ENCODE measurements at regions not wholly inside any gene's neighbourhood (a gene's known extent, or its start where the extent isn't known, plus 50 kb on each side); places are given as distances from the start of the nearest gene placed in this dataset.
"Not testable (repeated sequence)": the region's sequence is repeated elsewhere in the genome, so short reads cannot be mapped to it uniquely, and the experiment has no call there.

DNA sequence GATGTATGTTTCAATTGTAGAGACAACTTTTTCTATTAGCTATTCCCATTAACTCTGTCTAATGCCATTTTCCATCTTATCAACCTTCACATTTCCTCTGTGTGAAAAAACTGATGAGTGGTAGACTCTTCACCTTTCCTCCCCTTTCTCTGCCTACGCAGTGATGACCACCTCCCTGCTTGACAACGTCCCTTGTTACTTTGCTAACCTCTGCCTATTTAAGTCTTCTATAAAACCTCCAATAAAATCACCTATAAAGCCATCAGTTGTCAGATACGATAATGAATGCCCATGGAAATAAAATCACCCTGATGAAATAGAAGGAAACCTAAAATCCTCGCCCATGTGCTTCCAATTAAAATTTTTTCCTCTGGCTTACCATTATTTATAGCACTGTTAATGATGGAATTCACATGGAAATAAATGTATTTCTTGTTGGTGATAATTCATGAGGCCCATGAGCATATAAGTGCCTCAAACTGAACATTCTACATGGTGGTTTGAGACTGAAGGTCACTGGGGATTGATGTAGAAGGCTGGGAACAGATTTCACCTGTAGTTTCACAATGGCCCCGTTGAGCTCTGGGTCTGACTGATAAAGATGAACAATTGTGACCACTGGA, 1454.0 kb upstream of the SEL1L start:
- no peak for DNase-seq (ENCODE audit: low read depth)

DNA sequence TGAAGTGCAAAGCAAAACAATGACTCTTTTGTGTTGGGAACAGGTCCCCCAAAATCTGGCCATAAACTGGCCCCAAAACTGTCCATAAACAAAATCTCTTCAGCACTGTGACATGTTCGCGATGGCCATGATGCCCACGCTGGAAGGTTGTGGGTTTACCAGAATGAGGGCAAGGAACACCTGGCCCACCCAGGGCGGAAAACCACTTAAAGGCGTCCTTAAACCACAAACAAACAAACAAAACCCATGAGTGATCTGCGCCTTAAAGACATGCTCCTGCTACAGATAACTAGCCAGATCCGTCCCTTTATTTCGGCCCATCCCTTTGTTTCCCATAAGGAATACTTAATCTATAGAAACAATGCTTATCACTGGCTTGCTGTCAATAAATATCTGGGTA, 1460.9 kb upstream of the SEL1L start:
- DNase-seq (ENCODE audit: low read depth), result not testable (repeated sequence)

DNA sequence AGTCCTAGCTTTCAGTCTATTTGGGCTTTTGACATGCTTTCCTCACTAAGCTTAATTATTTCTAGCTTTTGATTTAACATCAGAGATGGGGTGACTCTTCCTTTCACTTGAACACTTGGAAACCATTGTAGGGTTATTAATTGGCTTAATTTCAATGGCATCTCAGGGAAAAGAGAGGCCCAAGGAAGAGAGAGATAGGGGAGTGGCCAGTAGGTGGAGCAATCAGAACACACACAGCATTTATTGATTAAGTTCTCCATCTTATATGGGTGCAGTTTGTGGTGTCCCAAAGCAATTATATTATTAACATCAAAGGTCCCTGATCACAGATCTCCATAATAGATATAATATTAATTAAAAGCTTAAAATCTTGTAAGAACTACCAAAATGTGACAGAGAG, 1466.1 kb upstream of the SEL1L start:
- no peak for DNase-seq (ENCODE audit: low read depth)

DNA sequence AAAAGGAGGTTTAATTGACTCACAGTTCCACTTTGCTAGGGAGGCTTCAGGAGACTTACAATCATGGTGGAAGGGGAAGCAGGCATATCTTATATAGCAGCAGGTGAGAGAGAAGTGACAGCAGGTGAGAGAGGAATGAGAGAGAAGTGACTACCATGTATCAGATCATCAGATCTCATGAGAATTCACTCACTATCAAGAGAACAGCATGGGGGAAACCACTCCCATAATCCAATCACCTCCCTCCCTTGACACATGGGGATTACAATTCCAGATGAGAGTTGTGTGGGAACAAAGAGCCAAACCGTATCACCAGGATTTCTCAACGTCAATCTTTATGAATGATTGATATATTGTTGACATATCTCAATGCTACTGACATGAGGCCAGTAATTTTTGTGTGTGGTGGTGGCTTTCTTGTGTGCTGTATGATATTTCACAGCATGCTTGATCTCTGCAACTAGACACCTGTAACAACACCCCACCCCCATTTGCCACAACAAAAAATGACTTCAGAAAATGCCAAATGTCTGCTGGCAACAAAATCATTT, 1470.9 kb upstream of the SEL1L start:
- no peak for DNase-seq (ENCODE audit: low read depth)

DNA sequence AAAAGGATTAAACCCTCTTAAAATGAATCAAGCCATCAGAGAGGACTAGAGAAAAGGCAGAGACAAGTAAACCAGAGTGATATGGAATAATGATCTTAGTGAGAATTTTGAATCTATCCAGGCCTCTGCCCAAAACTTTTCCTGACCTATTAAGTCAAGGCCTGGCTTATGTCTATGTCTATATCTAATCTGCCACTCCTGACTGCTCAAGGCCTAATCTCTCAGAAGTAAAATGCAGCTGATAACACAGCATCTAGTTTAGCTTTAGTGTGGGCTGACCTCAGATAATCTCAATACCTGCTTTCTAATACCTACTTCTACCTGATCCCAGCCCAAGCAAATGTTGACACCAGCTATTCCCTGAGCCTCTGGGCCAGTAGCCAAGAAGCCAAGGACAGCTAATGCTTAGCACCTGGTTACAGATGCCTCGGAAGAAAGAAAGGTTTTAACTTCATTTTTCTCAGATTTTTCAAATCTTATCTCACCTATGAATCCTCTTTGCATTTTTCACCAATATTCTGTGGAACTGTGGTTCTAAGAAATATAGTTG, 1472.5 kb upstream of the SEL1L start:
- no peak for DNase-seq (ENCODE audit: low read depth)

DNA sequence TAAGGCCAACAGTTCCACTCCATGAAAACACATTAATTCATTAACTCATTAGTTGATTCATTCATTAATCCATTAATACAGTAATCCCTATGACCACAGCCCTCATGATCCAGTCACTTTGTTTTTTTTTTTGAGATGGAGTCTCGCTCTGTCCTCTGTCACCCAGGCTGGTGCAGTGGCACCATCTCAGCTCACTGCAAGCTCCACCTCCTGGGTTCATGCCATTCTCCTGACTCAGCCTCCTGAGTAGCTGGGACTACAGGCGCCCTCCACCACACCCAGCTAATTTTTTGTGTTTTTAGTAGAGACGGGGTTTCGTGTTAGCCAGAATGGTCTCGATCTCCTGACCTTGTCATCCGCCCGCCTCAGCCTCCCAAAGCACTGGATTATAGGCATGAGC, 1473.4 kb upstream of the SEL1L start:
- DNase-seq (ENCODE audit: low read depth), result not testable (repeated sequence)

DNA sequence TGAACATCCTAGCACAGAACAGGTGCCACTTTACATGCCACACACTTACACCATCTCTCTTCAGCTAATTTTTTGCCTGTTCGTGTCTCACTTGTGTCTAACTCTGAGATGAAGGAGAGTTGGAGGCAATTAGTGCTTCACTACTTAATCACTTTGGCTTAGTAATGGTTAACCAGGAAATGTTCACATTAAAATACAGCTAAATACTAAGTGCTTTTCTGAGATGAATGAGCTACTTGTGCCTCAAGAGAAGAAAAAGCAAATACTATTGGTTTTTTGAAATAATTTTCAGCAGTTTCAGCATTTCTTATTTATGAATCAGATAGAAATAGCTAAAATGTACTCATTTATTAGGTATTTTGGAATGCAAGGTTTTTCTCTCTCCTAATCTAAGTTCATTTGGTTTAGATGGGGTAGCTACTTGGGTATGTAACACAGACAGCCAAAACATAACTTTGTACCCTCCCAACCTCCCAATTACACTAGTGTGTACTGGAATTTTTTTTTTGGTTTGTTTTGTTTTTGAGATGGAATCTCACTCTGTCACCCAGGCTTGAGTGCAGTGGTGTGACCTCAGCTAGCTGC, 1474.1 kb upstream of the SEL1L start:
- no peak for DNase-seq (ENCODE audit: low read depth)

DNA sequence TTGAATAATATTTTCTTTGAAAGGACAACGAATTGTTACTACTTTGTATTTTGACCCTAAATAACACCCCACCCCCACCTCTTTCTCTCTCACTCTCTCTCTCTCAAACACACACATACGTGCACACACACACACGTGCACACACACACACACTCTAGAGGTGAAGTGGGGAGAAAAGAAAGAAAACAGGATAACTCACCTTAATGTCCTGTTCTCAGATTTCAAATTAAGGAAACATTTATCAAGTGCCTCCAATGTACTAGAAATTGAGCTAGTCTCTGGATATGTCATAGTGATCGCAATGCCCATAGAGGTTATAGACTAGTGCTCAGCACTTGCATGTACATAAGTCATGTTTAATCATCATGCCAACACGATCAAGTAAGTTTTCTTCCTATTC, 1483.6 kb upstream of the SEL1L start:
- DNase-seq (ENCODE audit: low read depth), result no peak

DNA sequence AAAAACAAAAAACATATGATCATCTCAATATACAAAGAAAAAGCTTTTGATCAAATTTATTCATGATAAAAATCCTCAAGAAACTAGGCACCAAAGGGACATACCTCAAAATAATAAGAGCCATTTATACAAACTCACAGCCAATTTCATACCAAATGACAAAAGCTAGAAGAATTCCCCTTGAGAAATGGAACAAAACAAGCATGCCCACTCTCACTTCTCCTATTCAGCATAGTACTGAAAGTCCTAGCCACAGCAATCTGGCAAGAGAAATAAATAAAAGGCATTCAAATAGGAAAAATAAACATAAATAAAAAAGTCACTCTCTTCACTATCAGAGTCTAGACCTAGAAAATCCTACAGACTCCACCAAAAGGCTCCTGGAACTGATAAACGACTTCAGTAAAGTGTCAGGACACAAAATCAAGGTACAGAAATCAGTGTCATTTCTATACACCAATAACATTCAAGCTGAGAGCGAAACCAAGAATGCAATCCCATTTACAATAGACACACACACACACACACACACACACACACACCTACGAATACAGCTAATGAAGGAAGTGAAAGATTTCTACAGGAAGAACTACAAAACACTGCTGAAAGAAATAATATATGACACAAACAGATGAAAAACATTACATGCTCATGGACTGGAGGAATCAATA, 1486.2 kb upstream of the SEL1L start:
- no peak for DNase-seq (ENCODE audit: low read depth)

DNA sequence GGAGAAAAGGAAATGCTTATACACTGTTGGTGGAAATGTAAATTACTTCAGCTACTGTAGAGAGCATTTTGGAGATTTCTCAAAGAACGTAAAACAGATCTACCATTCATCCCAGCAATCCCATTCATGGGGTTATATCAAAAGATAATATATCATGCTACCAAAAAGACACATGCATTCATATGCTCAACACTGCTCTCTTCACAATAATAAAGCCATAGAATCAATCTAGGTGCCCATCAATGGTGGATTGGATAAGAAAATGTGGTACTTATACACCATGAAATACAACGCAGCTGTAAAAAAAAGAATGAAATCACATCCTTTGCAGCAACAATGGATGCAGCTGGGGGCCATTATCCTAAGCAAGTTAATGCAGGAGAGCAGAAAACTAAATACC, 1487.7 kb upstream of the SEL1L start:
- DNase-seq (ENCODE audit: low read depth), result no peak

DNA sequence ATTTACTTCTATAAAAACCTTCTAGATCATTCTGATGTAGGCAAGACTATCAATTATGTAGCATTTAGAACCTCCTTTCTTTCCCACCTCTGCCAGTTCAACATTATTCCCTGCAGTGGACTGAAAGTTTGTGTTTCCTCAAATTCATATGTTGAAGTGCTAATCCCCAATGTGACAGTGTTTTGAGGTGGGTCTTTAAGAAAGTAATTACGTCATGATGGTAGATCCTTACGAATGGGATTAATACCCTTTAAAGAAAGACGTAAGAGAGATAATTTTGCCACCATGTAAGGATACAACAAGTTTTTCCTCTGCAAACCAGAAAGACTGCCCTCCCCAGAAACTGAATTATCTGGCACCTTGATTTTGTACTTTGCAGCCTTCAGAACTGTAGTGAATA, 1489.7 kb upstream of the SEL1L start:
- no peak for DNase-seq (ENCODE audit: low read depth)

DNA sequence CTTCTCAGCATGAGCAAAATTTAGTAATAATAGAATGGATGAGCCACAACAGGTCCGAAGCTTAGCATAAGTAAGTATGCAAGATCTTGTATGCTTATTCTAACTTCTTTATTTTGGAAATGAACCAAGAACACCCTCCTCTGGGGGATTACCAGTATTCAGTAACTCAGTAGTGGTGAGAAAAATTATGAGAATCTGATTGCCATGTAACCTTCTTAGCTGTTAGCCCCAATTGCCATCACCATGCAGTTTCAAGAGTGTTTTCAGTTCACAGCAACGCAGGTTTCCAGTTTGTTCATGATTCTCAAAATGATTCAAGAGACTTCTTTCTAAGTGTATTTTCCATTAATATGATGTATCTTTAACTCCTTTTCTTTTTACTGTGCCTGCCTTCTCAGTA, 1507.6 kb upstream of the SEL1L start:
- no peak for DNase-seq (ENCODE audit: low read depth)

DNA sequence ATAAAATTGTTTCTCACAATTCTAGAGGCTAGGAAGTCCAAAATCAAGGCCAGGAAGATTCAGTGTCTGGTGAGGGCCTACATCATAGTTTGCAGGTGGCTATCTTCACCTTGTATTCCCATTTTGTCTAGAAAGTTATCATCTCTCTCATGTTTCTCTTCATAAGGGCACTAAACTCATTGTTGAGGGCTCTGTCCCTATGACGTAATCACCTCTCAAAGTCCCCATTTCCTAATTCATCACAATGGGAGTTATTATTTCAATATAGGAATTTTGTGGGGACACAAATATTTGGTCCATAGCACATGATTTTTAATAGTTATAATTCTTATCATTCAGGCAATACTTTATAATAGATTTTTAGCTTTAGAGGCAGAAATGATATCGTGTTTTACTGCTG, 1509.2 kb upstream of the SEL1L start:
- no peak for DNase-seq (ENCODE audit: low read depth)

DNA sequence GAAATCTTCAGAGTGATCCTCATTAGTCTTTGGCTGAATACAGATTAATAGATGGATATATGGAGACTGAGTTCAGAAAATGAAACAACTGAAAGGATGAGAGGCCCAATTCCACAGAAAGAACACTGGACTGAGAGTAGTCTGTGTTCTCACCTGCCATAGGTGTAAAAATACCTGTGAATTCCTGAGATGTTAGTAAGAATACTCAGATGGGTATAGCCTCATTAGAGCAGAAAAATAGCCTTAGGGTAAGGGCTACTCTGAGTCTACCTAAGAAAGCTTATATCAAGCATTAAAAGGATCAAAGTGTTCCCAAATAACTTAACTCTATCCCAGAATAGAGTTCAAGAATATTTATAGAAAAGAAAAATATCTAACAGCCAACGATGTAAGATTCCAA, 1510.3 kb upstream of the SEL1L start:
- DNase-seq (ENCODE audit: low read depth), result no peak

DNA sequence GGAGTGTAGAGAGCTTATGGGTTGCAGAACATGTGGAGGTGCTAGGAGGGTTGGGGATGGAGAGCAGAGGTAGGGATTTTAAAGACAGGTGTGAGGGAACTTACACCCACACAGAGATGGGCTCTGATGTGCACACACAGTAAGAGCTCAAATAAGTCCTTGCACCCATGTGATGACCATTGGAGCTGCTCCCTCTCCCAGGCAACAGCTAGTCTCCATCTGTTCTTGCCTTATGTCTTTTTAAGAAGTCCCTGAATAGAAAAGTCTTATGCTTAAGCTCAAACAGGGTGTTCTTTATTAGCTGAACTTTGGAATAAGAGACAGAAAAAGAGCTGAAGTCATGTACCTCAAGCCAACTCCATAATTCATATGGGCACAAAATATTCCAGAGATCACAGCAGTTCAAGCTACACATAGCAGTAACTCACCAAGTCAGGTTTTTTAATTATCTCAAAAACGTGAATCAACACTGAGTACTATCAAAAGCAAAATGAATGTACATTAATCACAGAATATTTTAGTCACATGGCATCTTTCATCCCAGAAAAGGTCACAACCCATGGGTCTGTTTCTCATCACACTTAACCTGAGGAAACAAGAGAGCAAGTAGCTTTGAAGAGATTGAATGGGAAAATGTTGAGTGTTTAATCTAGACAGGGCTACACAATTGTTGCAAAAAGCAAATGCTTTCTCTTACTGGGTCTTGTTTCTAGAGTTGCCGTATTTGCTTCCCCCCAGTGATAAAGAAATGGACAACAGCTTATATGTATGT, 1513.6 kb upstream of the SEL1L start:
- DNase-seq (ENCODE audit: low read depth), result no peak

DNA sequence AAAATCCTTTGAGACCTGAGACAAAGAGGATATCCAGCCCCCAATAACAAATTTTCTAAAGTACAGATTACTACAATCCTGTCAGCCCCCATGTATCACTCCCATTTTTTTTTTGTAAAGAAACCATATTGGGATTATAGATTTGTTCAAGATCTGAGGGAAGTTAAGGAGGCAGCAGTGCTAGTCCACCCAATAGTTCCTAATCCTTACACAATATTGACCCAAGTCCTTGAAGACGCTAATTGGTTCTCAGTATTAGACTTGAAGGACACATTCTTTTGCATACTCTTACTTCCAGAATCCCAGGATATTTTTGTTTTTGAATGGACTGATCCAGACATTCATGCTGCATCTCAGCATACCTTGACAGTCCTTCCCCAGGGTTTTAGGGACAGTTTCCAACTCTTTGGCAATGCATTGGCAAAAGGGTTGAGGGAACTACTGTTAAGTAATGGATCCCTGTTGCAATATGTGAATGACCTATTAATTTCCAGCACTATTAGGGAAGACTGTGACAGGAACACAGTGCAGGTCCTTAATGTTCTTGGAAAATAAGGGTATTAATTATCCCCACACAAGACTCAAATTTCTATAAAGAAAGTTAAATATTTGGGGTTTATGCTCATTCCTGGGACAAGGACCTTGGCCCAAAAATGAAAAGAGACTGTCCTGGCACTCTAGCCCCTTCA, 1519.5 kb upstream of the SEL1L start:
- DNase-seq (ENCODE audit: low read depth), result no peak

DNA sequence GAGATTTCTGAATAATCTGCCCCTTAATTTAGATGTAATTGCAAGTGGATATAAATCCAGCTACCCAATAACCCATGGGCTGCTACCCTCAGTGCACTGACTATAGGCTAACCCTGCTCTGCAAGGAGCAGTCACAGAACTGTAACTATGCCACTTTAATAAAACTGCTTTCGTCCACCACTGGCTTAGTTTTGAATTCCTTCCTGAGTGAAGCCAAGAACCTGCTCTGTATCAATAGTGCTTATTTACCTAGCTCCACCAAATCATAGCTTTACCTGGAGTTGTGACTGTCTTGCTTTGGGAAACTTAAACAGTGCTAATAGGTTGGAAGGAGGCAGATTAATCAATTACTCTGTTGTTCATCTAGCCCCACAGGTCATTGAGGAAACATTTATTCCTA, 1524.4 kb upstream of the SEL1L start:
- no peak for DNase-seq (ENCODE audit: low read depth)

DNA sequence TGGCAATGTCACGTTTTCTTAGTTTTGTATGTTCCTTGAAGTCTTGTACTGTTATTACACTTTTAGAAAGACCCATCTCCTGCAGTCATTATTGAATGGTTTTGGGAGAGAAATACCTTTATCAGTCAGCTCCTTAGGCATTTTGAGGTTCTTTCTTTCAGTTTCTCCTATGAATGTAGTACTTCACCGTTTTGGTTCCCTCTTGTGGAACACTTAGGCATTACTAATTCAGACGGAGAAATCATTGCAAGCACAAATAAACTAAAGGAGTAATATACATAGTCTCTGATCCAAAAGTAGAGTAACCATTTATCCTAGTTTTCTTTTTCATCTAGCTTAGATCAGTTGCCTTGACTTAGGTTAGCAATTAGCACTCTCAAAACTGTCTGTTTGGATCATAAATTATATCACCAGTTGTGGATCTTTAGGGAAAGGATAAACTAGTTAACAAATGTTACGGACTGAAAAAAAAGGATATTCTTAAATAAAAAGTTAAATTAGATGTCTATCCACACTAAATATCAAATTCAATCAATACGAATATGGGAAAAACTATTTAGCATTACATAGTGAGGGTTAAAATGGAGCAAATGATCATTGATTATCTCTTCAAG, 1538.3 kb upstream of the SEL1L start:
- DNase-seq (ENCODE audit: low read depth), result no peak

DNA sequence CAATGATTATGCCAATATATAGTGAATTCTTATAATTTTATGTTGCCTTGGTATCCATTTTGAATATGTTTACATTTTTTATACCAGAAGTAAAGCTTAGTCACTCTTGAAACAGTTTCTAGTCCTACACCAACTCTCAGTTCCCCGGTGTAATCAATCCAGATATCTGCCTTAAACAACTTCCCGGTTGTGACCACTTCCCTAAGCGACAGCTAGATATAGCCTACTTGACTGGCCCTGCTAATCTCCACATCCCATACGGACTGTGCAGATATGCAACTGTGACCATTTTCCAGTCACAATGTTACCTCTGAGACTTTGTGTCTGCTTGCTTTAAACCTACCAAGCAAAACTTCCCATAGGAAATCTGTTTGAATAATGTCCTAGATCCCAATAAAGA, 1551.5 kb upstream of the SEL1L start:
- DNase-seq (ENCODE audit: low read depth), result no peak

DNA sequence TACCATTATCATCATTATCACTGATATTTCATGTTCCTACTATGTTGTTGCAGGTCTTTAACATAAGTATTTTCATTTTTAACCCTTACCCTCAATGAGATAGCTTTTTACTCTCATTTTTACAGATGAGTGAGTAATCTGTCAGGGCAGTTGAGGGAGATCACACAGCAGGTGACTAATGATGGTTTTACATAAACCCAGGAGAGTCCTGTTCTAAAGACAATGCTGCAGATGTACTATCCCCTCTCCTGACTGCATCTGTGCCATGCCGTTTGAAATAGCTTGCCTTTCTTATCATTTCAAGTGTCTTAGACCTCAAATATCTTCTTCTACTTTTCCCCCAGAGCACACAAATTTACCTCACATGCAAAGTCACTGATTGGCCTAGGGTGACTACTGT, 1552.1 kb upstream of the SEL1L start:
- no peak for DNase-seq (ENCODE audit: low read depth)

Measured in GM04503 (cell line).